ENCODE measurements at regions not wholly inside any gene's neighbourhood (a gene's known extent, or its start where the extent isn't known, plus 50 kb on each side); places are given as distances from the start of the nearest gene placed in this dataset.

- no peak for DNase-seq (ENCODE audit: low spot score)
- Histone ChIP-seq H3K9me3 (no peaks in the 10 kb centered on the region), H3K4me1 (replicated peaks) (no peaks in the 10 kb centered on the region), H3K27me3 (replicated peaks; ENCODE audit: insufficient read depth) (no peaks in the 10 kb centered on the region), H3K4me3 (no peak overlapping the region), H3K36me3 (no peaks in the 10 kb centered on the region), H3K27ac (no peak overlapping the region)
- 36% methylated on average over 4 of the region's 4 CpGs for WGBS
- no peak for TF ChIP-seq POLR2AphosphoS5 (IDR thresholded peaks at IDR 0.05)
- no peak for TF ChIP-seq POLR2A (IDR thresholded peaks at IDR 0.05)
- TF ChIP-seq CTCF (IDR thresholded peaks at IDR 0.05) = no peak
- intact Hi-C loops (cut with DNase I) = no loop called here
Observed at GRCh38 chr5:7000310-7000709, 287.1 kb downstream of the TENT4A start.

- H3K9me3 ChIP-seq = no peaks in the 10 kb centered on the region
- TF ChIP-seq POLR2AphosphoS5 (IDR thresholded peaks at IDR 0.05) (no peak), CTCF (IDR thresholded peaks at IDR 0.05) (no peak), POLR2A (IDR thresholded peaks at IDR 0.05) (no peak)
- no peaks in the 10 kb centered on the region for H3K36me3 ChIP-seq
- DNase-seq (ENCODE audit: low spot score) = no peak
- intact Hi-C loops (cut with DNase I) = no loop called here
- WGBS = 53% methylated on average over 6 of the region's 6 CpGs
- H3K27me3 ChIP-seq (replicated peaks; ENCODE audit: insufficient read depth) = no peaks in the 10 kb centered on the region
- H3K4me3 ChIP-seq = no peak overlapping the region
- no peak overlapping the region for H3K27ac ChIP-seq
- H3K4me1 ChIP-seq (replicated peaks) = no peaks in the 10 kb centered on the region
Observed at GRCh38 chr5:7010591-7010990, 297.4 kb downstream of the TENT4A start.

DNA sequence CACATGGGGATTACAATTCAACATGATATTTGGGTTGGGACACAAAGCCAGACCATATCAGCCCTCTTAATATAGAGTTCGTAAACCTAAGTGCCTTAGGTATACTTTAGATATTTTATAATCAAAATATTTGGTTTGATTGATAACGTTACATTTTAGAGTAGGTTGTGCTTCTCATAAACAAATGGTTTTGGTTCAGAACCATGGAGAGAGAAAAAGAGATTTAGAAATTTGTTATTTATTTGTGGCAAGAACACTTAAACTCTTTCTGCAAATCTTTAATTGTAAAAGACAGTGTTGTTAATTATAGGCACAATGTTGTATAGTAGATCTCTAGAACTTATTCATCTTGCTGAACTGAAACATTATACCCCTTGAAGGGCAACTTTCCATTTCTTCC is 298.8 kb downstream of the TENT4A start:
- Histone ChIP-seq H3K27ac (no peak overlapping the region), H3K27me3 (replicated peaks; ENCODE audit: insufficient read depth) (no peaks in the 10 kb centered on the region), H3K9me3 (no peaks in the 10 kb centered on the region), H3K4me1 (replicated peaks) (no peaks in the 10 kb centered on the region), H3K36me3 (no peaks in the 10 kb centered on the region), H3K4me3 (no peak overlapping the region)
- TF ChIP-seq POLR2A (IDR thresholded peaks at IDR 0.05) (no peak), POLR2AphosphoS5 (IDR thresholded peaks at IDR 0.05) (no peak), CTCF (IDR thresholded peaks at IDR 0.05) (no peak)
- 79% methylated on average over 2 of the region's 2 CpGs for WGBS
- DNase-seq (ENCODE audit: low spot score) = no peak
- intact Hi-C loops (cut with DNase I) = no loop called here

GRCh38 chr5:7014611-7015010 is 301.4 kb downstream of the TENT4A start:
- TF ChIP-seq POLR2AphosphoS5 (IDR thresholded peaks at IDR 0.05) (no peak), CTCF (IDR thresholded peaks at IDR 0.05) (no peak), POLR2A (IDR thresholded peaks at IDR 0.05) (no peak)
- WGBS = 34% methylated on average over 2 of the region's 2 CpGs
- no peaks in the 10 kb centered on the region for H3K27me3 ChIP-seq (replicated peaks; ENCODE audit: insufficient read depth)
- H3K4me1 ChIP-seq (replicated peaks) = no peaks in the 10 kb centered on the region
- no peaks in the 10 kb centered on the region for H3K36me3 ChIP-seq
- intact Hi-C loops (cut with DNase I) = no loop called here
- H3K27ac ChIP-seq = no peak overlapping the region
- no peaks in the 10 kb centered on the region for H3K9me3 ChIP-seq
- no peak overlapping the region for H3K4me3 ChIP-seq
- DNase-seq (ENCODE audit: low spot score) = no peak

- H3K36me3 ChIP-seq = no peaks in the 10 kb centered on the region
- peak in 1 of 4 experiments; percentile 7 for TF ChIP-seq CTCF (IDR thresholded peaks at IDR 0.05)
- TF ChIP-seq POLR2AphosphoS5 (IDR thresholded peaks at IDR 0.05) = no peak
- no peak overlapping the region for H3K4me3 ChIP-seq
- H3K27me3 ChIP-seq (replicated peaks; ENCODE audit: insufficient read depth) = no peaks in the 10 kb centered on the region
- H3K4me1 ChIP-seq (replicated peaks) = no peaks in the 10 kb centered on the region
- intact Hi-C loops (cut with DNase I) = no loop called here
- WGBS = 61% methylated on average over 6 of the region's 6 CpGs
- no peak overlapping the region for H3K27ac ChIP-seq
- DNase-seq (ENCODE audit: low spot score) = no peak
- H3K9me3 ChIP-seq = no peaks in the 10 kb centered on the region
Observed at GRCh38 chr5:7015586-7016256, 302.5 kb downstream of the TENT4A start.

All from prostate gland (tissue), 2 donors.